HG02970 (cell line): ENCODE measurements at regions not wholly inside any gene's neighbourhood (a gene's known extent, or its start where the extent isn't known, plus 50 kb on each side); places are given as distances from the start of the nearest gene placed in this dataset.

Source experiments
- ATAC-seq: cut with Tn5 transposase; IDR thresholded peaks from one replicate; pipeline ENCODE4 v1.9.1; 2021; ENCODE audit warnings: mild to moderate bottlenecking, moderate library complexity, moderate number of reproducible peaks; ENCODE audit not compliant: unreplicated experiment, low FRiP score

GRCh38 chr4:66647476-66647875 is 897.8 kb downstream of the CENPC start:
- no peak for ATAC-seq

- no peak for ATAC-seq
Measured at GRCh38 chr4:66640233-66640990, 904.9 kb downstream of the CENPC start.

GRCh38 chr4:66639361-66639760 is 905.9 kb downstream of the CENPC start:
- ATAC-seq, result no peak

- no peak for ATAC-seq
Measured at GRCh38 chr4:66636349-66636748, 909.0 kb downstream of the CENPC start.

GRCh38 chr4:66633477-66633876 is 911.8 kb downstream of the CENPC start:
- no peak for ATAC-seq

- no peak for ATAC-seq
Measured at GRCh38 chr4:66629927-66630326, 915.4 kb downstream of the CENPC start.

- ATAC-seq, result no peak
Measured at GRCh38 chr4:66628146-66628545, 917.2 kb downstream of the CENPC start.

- no peak for ATAC-seq
Measured at GRCh38 chr4:66625480-66625879, 919.8 kb downstream of the CENPC start.

GRCh38 chr4:66613591-66613990 is 931.7 kb downstream of the CENPC start:
- ATAC-seq, result no peak

- ATAC-seq, result no peak
Measured at GRCh38 chr4:66609014-66609413, 936.3 kb downstream of the CENPC start.

GRCh38 chr4:66606908-66607307 is 936.6 kb upstream of the EPHA5 start:
- no peak for ATAC-seq

- no peak for ATAC-seq
Measured at GRCh38 chr4:66606215-66606614, 935.9 kb upstream of the EPHA5 start.

GRCh38 chr4:66604192-66604591 is 933.9 kb upstream of the EPHA5 start:
- no peak for ATAC-seq

GRCh38 chr4:66602622-66603021 is 932.3 kb upstream of the EPHA5 start:
- no peak for ATAC-seq

- no peak for ATAC-seq
Measured at GRCh38 chr4:66591968-66592367, 921.7 kb upstream of the EPHA5 start.

- no peak for ATAC-seq
Measured at GRCh38 chr4:66590488-66591215, 920.4 kb upstream of the EPHA5 start.

GRCh38 chr4:66589183-66589582 is 918.9 kb upstream of the EPHA5 start:
- no peak for ATAC-seq

- ATAC-seq, result no peak
Measured at GRCh38 chr4:66585767-66586166, 915.5 kb upstream of the EPHA5 start.

GRCh38 chr4:66577922-66578321 is 907.6 kb upstream of the EPHA5 start:
- no peak for ATAC-seq

GRCh38 chr4:66575008-66575696 is 904.9 kb upstream of the EPHA5 start:
- no peak for ATAC-seq
